ENCODE measurements at regions not wholly inside any gene's neighbourhood (a gene's known extent, or its start where the extent isn't known, plus 50 kb on each side); places are given as distances from the start of the nearest gene placed in this dataset.

GRCh38 chr14:65310568-65310967 is 102.0 kb upstream of the FUT8 start:
- TF ChIP-seq CTCF (IDR thresholded peaks at IDR 0.05; ENCODE audit: borderline replicate concordance, extremely low read depth, low read length, poor library complexity, severe bottlenecking) (no peak), EZH2 (IDR thresholded peaks at IDR 0.05; ENCODE audit: borderline replicate concordance, low read depth, low read length, severe bottlenecking) (no peak)

Data from DND-41 (cell line).